Neutrophil (primary cell): ENCODE measurements at regions not wholly inside any gene's neighbourhood (a gene's known extent, or its start where the extent isn't known, plus 50 kb on each side); places are given as distances from the start of the nearest gene placed in this dataset.

Experiments
- H3K27ac ChIP-seq: fragments of 200-600 bp; sonication (generic); 2 replicates; pipeline ENCODE4 v1.5.1; 2016; ENCODE audit warnings: mild to moderate bottlenecking, moderate library complexity
- H3K27me3 ChIP-seq: fragments of 200-600 bp; sonication (generic); 2 replicates; pipeline ENCODE4 v1.6.0; 2016; ENCODE audit warnings: mild to moderate bottlenecking
- H3K36me3 ChIP-seq: fragments of 200-600 bp; sonication (generic); 2 replicates; pipeline ENCODE4 v1.5.1; 2017
- H3K4me1 ChIP-seq, 2 experiments: fragments of 200-600 bp in 1 of 2; sonication (generic) in 1 of 2; 1 replicate in 1 of 2; 2 replicates in 1 of 2; pipeline versions ENCODE4 v1.5.1 to v1.6.1; 2013 to 2016; ENCODE audit warnings: low read depth in 1 of 2, low read length in 1 of 2, mild to moderate bottlenecking in 1 of 2, moderate library complexity in 1 of 2; ENCODE audit not compliant: control insufficient read depth in 1 of 2, insufficient read depth in 1 of 2
- H3K4me3 ChIP-seq, 2 experiments: fragments of 200-600 bp in 1 of 2; sonication (generic) in 1 of 2; 1 replicate in 1 of 2; 2 replicates in 1 of 2; pipeline ENCODE4 v1.5.1; 2013 to 2016; ENCODE audit warnings: low read depth in 1 of 2, low read length in 1 of 2, mild to moderate bottlenecking in 1 of 2, moderate library complexity in 1 of 2
- H3K9me3 ChIP-seq: fragments of 200-600 bp; sonication (generic); 2 replicates; pipeline ENCODE4 v1.5.1; 2016
- TF ChIP-seq, protein P1 (sequence below): fragments of 200-600 bp; sonication (generic); IDR thresholded peaks from 2 replicates; pipeline ENCODE4 v1.5.1; 2016; ENCODE audit warnings: antibody characterized with exemption

DNA sequence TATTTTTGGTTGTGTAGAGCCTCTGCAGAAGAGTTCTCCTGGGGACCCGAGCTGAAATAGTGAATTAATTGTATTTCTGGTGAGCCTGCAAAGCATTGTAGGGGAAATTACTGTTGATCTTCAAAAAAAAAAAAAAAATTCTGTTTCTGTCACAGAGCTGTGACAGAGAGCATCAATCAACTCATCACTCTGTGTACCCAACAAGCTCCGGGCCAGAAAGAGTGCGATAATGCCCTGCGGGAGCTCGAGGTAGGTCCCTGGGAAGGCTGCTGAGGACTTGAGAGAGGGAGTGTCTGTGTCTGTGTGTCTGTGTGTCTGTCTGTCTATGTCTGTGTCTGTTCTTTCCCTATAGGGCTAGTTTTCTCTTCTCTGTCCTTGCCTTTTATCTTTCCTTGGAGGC lies 294.4 kb upstream of the TPM1 start:
- TF ChIP-seq, protein P1, sequence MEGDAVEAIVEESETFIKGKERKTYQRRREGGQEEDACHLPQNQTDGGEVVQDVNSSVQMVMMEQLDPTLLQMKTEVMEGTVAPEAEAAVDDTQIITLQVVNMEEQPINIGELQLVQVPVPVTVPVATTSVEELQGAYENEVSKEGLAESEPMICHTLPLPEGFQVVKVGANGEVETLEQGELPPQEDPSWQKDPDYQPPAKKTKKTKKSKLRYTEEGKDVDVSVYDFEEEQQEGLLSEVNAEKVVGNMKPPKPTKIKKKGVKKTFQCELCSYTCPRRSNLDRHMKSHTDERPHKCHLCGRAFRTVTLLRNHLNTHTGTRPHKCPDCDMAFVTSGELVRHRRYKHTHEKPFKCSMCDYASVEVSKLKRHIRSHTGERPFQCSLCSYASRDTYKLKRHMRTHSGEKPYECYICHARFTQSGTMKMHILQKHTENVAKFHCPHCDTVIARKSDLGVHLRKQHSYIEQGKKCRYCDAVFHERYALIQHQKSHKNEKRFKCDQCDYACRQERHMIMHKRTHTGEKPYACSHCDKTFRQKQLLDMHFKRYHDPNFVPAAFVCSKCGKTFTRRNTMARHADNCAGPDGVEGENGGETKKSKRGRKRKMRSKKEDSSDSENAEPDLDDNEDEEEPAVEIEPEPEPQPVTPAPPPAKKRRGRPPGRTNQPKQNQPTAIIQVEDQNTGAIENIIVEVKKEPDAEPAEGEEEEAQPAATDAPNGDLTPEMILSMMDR, result no peak
- Histone ChIP-seq H3K36me3 (no peaks in the 10 kb centered on the region), H3K27ac (no peak overlapping the region), H3K9me3 (no peaks in the 10 kb centered on the region), H3K27me3 (no peaks in the 10 kb centered on the region), H3K4me3 (no peak overlapping the region), H3K4me1 (no peaks in the 10 kb centered on the region)

DNA sequence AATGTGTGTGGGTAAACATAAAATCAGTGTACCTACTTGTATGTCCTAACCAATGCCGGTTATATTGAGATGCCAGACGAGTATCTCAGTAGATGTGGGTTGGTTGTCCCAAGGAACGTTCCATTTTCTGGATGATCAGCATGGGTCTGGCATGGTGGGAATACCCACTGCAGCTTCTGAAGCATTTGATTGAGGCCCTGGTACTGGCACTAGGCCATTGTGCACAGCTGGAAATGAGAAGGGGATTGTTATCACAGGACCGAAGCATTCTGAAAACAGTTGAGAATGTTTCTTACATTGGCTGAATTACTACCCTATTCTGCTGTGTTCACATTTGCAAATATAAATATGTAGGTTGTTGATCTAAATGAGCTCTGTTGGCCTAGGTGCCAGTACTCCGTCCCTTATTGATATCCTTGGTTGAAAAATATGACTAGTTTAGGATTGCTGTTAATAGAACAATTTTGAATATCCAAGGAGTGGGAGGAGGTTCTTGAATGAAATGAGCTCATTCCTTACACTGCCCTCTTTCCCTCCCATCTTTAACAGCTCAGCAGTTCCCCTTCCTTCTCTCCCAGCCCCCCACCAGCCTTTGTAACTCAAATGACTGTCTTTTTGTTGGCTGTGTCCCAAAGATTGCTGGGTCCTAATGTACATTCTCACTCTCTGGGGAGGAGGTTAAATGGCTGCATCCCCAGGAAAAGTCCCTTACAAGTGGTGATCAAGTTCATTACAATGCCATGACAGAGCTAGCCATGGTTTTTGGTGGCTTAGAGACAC lies 293.3 kb upstream of the TPM1 start:
- Histone ChIP-seq H3K9me3 (no peaks in the 10 kb centered on the region), H3K36me3 (no peaks in the 10 kb centered on the region), H3K4me1 (no peaks in the 10 kb centered on the region), H3K27ac (no peak overlapping the region), H3K4me3 (no peak overlapping the region), H3K27me3 (no peaks in the 10 kb centered on the region)
- TF ChIP-seq, protein P1, result no peak

DNA sequence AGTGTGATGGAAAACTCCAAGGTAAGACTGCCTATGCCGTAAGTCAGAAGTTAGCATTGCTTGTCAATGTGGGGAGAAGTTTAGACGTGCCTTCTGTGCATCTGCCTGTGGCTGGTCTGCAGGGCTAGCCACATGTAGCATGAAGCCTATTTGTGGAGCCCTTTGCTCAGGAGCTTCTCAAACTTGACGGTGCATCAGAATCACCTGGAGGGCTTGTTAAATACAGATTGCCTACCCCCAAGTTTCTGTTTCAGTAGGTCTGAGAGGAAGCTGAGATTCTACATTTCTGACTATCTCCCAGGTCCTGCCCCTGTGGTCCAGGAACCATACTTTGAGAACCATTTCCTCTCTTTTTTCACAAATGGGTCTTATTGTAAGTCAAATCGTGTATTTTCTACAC lies 292.1 kb upstream of the TPM1 start:
- no peak overlapping the region for H3K4me3 ChIP-seq
- H3K4me1 ChIP-seq, result no peaks in the 10 kb centered on the region
- H3K27me3 ChIP-seq, result no peaks in the 10 kb centered on the region
- H3K9me3 ChIP-seq, result no peaks in the 10 kb centered on the region
- TF ChIP-seq, protein P1, result no peak
- no peak overlapping the region for H3K27ac ChIP-seq
- no peaks in the 10 kb centered on the region for H3K36me3 ChIP-seq

DNA sequence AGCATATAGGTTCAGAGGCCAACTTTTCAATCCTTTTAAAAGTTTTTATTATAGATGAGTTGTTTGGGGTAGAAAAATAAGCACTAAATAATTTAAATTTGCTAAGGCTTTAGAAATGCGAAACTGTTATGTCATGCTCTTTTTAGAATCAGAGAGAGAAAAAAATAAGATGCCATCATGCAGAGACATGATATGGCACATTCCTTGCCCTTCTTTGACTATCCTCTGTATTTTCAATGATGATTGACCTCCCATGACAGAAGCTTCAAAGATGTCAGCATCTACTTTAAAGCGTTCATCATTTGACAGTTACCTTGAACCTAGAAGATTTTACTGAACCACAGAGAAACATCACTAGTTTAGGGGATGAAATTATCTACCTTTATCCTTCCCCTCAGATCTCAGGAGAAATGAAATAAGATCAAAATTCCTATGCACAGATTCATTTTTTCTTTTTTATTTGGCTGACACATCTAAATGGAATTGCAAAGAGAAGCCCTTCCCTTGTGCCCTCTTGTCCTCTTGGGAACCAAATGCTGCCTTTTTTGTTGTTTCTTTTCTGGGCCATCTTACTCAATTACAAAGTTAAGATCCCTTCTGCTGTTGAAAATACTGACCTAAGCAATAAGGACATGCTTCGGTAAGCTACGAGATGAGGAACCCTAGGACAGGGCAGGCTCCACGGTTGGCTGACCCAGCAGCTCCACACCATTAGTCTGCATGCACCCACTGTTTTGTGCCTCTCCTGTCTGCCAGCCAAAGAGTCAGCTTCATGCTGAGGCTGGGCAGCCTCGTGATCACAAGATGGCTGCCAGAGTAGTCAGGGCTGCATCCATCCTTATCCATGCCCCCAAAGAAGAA lies 289.7 kb upstream of the TPM1 start:
- Histone ChIP-seq H3K27ac (no peak overlapping the region), H3K36me3 (no peaks in the 10 kb centered on the region)

DNA sequence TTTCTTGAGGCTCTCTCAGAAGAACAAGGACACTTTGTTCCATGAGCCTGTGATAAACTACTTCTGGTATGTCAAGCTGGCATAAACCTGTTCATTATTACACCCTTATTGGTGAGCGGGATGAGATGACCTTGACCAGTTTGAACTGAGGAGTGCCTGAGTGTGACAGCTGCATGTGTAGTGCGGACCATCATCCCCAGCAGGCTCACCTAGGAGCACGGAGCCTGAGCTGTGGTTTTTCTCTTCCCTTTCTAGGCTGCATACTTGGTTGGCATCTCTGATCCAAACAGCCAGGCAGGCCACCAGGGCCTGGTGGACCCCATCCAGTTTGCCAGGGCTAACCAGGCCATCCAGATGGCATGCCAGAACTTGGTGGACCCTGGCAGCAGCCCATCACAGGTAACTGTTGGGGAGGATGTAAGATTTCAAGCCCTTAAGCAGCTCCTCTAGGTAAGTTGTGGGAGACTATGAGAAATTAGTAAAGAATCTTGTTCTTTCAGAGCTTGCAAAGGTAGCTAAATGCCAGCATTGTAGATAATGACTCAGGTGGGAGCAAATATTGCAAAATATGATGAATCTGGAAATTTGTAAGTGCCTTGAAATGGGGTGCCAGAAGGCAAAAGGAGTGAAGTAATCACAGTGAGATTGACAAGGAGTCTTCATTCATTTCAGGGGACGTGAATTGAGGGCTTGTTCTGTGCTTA lies 288.9 kb upstream of the TPM1 start:
- Histone ChIP-seq H3K9me3 (no peaks in the 10 kb centered on the region), H3K27me3 (no peaks in the 10 kb centered on the region), H3K27ac (no peak overlapping the region), H3K4me1 (no peaks in the 10 kb centered on the region), H3K36me3 (no peaks in the 10 kb centered on the region), H3K4me3 (no peak overlapping the region)
- TF ChIP-seq, protein P1, result no peak

More for the DNA sequence above, 289.7 kb upstream of the TPM1 start:
- H3K4me1 ChIP-seq, result no peaks in the 10 kb centered on the region
- no peaks in the 10 kb centered on the region for H3K27me3 ChIP-seq
- TF ChIP-seq, protein P1, result no peak
- H3K9me3 ChIP-seq, result no peaks in the 10 kb centered on the region
- no peak overlapping the region for H3K4me3 ChIP-seq
